Endothelial cell (in vitro differentiated cells): ENCODE measurements at regions not wholly inside any gene's neighbourhood (a gene's known extent, or its start where the extent isn't known, plus 50 kb on each side); places are given as distances from the start of the nearest gene placed in this dataset.

ENCODE experiments used
- DNase-seq: peaks from one replicate; pipeline ENCODE4 v3.0.0; 2021; ENCODE audit warnings: low spot score
- H3K27ac Mint-ChIP-seq: one replicate; pipeline ENCODE4 v1.8.0; 2021; ENCODE audit warnings: mixed read lengths, inconsistent platforms; ENCODE audit not compliant: unreplicated experiment
- H3K27me3 Mint-ChIP-seq: one replicate; pipeline ENCODE4 v1.8.0; 2021; ENCODE audit warnings: mild to moderate bottlenecking, moderate library complexity, mixed read lengths, inconsistent platforms; ENCODE audit not compliant: unreplicated experiment
- H3K36me3 Mint-ChIP-seq: one replicate; pipeline ENCODE4 v1.8.0; 2021; ENCODE audit warnings: mild to moderate bottlenecking, low read depth, mixed read lengths, inconsistent platforms; ENCODE audit not compliant: unreplicated experiment
- H3K4me1 Mint-ChIP-seq: one replicate; pipeline ENCODE4 v1.8.0; 2021; ENCODE audit warnings: mild to moderate bottlenecking, mixed read lengths, inconsistent platforms; ENCODE audit not compliant: unreplicated experiment
- H3K4me3 Mint-ChIP-seq: one replicate; pipeline ENCODE4 v1.8.0; 2021; ENCODE audit warnings: mild to moderate bottlenecking, mixed read lengths, inconsistent platforms; ENCODE audit not compliant: unreplicated experiment
- H3K9me3 Mint-ChIP-seq: one replicate; pipeline ENCODE4 v1.8.0; 2021; ENCODE audit warnings: mixed read lengths, inconsistent platforms; ENCODE audit not compliant: unreplicated experiment
- TF ChIP-seq, protein P1 (sequence below): fragments of 200-600 bp; sonication (generic); IDR thresholded peaks from one replicate; pipeline ENCODE4 v1.5.0; 2021; ENCODE audit warnings: antibody characterized with exemption; ENCODE audit not compliant: unreplicated experiment

DNA sequence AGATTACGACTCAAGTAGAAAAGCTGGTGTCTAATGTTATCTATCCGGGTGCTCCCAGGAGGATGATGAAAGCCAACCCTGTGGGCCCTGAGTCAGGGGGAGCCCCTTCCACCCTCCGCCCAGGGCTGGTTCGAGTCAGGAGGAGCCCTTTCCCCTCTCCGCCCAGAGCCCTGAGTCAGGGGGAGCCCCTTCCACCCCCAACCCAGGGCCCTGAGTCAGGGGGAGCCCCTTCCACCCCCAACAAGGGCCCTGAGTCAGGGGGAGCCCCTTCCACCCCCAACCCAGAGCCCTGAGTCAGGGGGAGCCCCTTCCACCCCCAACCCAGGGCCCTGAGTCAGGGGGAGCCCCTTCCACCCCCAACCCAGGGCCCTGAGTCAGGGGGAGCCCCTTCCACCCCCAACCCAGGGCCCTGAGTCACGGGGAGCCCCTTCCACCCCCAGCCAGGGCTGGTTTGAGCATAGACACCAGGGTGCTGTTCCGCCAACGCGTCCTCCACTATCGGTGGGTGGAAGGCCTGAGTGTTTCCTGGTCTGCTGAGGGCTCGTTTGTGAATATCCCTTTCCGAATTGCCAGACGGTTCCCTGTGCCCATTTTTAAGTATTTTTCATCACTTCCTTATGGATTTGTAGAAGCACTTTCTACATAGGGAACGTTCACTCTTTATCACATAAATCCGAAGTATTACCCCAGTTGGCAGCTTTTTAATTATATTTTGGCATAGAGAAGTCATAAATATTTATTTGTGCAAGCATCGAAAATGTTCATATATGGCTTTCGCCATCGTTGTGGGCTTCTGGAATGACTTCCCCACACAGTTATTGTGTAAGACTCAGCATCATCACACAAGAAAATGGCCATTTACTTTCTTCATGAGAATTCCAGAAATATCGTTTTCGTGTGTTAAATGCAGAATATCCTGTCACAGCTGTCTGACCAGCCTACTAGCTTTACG, 380.6 kb downstream of the BRD1 start:
- Mint-ChIP-seq H3K9me3 (no peaks in the 10 kb centered on the region), H3K36me3 (no peaks in the 10 kb centered on the region), H3K27me3 (peaks cover 10% of the 10 kb centered on the region), H3K27ac (no peak overlapping the region), H3K4me3 (no peak overlapping the region), H3K4me1 (peaks cover 4% of the 10 kb centered on the region)
- no peak for DNase-seq
- TF ChIP-seq, protein P1, sequence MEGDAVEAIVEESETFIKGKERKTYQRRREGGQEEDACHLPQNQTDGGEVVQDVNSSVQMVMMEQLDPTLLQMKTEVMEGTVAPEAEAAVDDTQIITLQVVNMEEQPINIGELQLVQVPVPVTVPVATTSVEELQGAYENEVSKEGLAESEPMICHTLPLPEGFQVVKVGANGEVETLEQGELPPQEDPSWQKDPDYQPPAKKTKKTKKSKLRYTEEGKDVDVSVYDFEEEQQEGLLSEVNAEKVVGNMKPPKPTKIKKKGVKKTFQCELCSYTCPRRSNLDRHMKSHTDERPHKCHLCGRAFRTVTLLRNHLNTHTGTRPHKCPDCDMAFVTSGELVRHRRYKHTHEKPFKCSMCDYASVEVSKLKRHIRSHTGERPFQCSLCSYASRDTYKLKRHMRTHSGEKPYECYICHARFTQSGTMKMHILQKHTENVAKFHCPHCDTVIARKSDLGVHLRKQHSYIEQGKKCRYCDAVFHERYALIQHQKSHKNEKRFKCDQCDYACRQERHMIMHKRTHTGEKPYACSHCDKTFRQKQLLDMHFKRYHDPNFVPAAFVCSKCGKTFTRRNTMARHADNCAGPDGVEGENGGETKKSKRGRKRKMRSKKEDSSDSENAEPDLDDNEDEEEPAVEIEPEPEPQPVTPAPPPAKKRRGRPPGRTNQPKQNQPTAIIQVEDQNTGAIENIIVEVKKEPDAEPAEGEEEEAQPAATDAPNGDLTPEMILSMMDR = no peak

DNA sequence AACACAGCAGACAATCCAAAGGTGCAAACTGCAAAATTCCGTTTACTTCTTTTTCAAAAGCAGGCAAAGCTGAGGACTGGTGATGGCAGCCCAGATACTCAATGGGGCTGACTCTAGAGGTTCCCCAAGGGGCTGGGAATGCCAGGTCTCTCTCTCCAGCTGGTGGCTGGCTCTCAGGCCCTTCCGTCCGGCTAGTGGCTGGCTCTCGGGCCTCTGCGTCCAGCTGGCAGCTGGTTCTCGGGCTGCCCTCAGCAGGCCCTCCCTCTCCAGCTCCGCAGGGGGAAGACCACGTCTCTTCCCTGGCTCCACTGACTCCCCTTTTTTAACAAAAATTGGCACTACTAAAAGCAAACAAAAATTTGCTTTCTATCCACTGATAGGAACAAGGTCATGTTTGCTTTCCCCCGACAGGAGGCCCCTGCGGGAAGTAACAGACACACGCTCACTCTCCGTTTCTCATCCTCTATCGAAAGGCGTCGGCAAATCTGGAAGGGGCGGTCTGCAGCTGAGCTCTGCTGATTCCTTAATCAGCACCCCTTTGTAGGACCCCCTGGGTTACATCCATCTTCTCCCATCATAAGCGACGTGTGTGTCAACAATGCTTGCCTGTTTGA, 381.4 kb downstream of the BRD1 start:
- DNase-seq = no peak
- Mint-ChIP-seq H3K27ac (no peak overlapping the region), H3K9me3 (no peaks in the 10 kb centered on the region), H3K4me1 (peaks cover 4% of the 10 kb centered on the region), H3K36me3 (no peaks in the 10 kb centered on the region), H3K27me3 (peaks cover 10% of the 10 kb centered on the region), H3K4me3 (no peak overlapping the region)
- TF ChIP-seq, protein P1 = no peak

DNA sequence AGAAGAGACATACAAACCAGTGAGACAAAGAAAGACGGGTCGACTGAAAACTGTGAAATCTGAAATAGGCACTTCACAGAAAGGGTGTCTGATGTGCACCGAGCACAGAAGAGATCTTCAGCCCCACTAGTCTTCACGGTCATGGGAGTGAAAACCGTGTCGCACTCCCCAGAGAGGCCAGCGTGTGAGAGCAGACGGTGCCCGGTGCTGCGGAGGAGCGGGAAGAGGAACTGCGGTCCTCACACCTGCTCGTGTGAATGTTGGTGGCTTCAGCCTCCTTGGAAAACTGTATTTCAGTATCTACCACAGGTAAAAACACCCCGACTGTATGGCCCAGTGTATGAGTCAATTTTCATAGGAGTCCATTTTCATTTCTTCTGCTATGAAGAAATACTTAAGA, 382.9 kb downstream of the BRD1 start:
- TF ChIP-seq, protein P1 = no peak
- Mint-ChIP-seq H3K27me3 (peaks cover 7% of the 10 kb centered on the region), H3K27ac (no peak overlapping the region), H3K9me3 (no peaks in the 10 kb centered on the region), H3K4me3 (no peak overlapping the region), H3K36me3 (no peaks in the 10 kb centered on the region), H3K4me1 (no peaks in the 10 kb centered on the region)
- DNase-seq = no peak

DNA sequence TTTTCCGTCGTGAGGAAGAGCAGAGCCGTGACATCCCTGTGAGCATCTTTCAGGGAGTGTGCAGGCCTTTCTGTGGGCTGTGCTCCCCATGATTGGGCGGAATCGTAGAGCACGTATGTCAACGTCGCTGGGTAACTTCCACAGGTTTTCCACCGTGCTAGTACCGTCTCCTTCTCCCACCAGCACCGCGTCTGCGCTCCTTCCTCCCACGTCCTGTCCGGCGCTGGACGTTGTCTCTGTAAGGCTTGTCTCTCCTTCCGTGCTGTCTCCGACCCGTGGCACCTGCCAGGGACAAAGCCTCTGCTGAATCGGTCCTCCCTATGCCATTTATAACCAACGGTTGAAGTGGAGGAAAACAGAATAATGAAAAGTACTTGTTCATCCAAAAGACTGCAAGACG, 386.7 kb downstream of the BRD1 start:
- TF ChIP-seq, protein P1 = no peak
- no peaks in the 10 kb centered on the region for H3K36me3 Mint-ChIP-seq
- no peaks in the 10 kb centered on the region for H3K9me3 Mint-ChIP-seq
- DNase-seq = no peak
- no peak overlapping the region for H3K4me3 Mint-ChIP-seq
- no peaks in the 10 kb centered on the region for H3K27me3 Mint-ChIP-seq
- no peak overlapping the region for H3K27ac Mint-ChIP-seq
- H3K4me1 Mint-ChIP-seq = no peaks in the 10 kb centered on the region

DNA sequence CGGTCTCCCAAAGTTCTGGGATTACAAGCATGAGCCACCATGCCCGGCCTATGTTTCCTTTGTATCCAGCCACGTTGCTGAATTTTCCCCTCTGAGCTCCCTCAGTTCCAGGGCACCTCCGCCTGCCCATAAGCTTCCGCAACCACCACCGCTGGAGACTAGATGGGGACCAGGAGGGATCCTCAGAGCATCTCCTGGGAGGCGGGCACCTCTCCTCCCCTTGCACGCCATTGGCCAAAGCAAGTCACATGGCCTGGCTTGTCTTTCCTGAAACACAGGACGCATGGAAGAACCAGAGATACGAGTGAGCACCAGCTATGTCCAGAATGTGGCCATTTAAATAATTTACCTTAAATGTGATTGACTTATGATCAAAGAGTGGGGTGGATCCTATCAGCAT, 388.3 kb downstream of the BRD1 start:
- H3K27ac Mint-ChIP-seq = no peak overlapping the region
- H3K4me1 Mint-ChIP-seq = no peaks in the 10 kb centered on the region
- DNase-seq = no peak
- no peaks in the 10 kb centered on the region for H3K36me3 Mint-ChIP-seq
- no peaks in the 10 kb centered on the region for H3K9me3 Mint-ChIP-seq
- no peak overlapping the region for H3K4me3 Mint-ChIP-seq
- TF ChIP-seq, protein P1 = no peak
- peaks cover 2% of the 10 kb centered on the region for H3K27me3 Mint-ChIP-seq
